Spinal cord (tissue), 9 donors: ENCODE measurements at regions not wholly inside any gene's neighbourhood (a gene's known extent, or its start where the extent isn't known, plus 50 kb on each side); places are given as distances from the start of the nearest gene placed in this dataset.
A peak's percentile ranks its signal among the peaks of the same experiment; 100 is the strongest.
"Not testable (repeated sequence)": the region's sequence is repeated elsewhere in the genome, so short reads cannot be mapped to it uniquely, and the experiment has no call there.

ENCODE experiments used
- DNase-seq, 6 donors: peaks; one replicate each; pipeline versions ENCODE4 v3.0.0 to v3.0.0-alpha.2; 2013 to 2015; ENCODE audit warnings: low spot score in 6 of 6, low read depth in 4 of 6
- H3K27ac ChIP-seq: one replicate; pipeline ENCODE4 v1.5.1; 2013; ENCODE audit warnings: low read depth, low read length, control low read depth
- H3K27me3 ChIP-seq: one replicate; pipeline ENCODE4 v1.6.1; 2013; ENCODE audit warnings: low read length; ENCODE audit not compliant: control insufficient read depth, insufficient read depth
- H3K36me3 ChIP-seq: one replicate; pipeline ENCODE4 v1.6.1; 2013; ENCODE audit warnings: low read length; ENCODE audit not compliant: control insufficient read depth, insufficient read depth
- H3K4me1 ChIP-seq: one replicate; pipeline ENCODE4 v1.6.1; 2013; ENCODE audit warnings: low read length; ENCODE audit not compliant: control insufficient read depth, insufficient read depth
- H3K4me3 ChIP-seq: one replicate; pipeline ENCODE4 v1.5.1; 2013; ENCODE audit warnings: low read depth, low read length, control low read depth
- H3K9me3 ChIP-seq: one replicate; pipeline ENCODE4 v1.6.1; 2013; ENCODE audit warnings: low read length; ENCODE audit not compliant: control insufficient read depth, insufficient read depth
- WGBS: methylation state at CpG from one replicate; pipeline ENCODE4 v1.1.5; 2013; ENCODE audit warnings: missing lambda C conversion rate; ENCODE audit not compliant: insufficient coverage; 5-methylcytosine and 5-hydroxymethylcytosine counted together
- donor health status: healthy.

DNA sequence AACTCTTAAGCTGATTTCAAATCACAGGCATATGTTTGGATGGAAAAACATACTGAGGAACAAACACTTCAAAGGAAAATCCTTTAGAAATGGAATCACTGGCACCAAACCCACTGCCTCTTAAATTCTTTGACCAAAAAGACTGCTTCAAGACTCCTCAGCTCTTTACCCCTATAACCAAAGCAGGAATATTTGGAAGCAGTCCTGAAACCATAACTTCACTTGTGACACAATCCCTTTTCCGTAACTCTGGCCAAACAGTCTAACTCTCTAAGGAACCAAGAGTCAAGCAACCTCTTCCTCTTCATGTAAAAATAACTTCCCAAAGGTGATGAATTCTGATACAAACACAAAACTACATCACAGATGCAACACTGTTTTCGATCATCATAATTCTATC, 104.3 kb downstream of the MTERF1 start:
- Histone ChIP-seq H3K4me3 (no peak overlapping the region), H3K27me3 (no peaks in the 10 kb centered on the region), H3K27ac (no peak overlapping the region), H3K4me1 (no peaks in the 10 kb centered on the region), H3K9me3 (no peaks in the 10 kb centered on the region), H3K36me3 (no peaks in the 10 kb centered on the region)
- no peak for DNase-seq
- 62% methylated on average over 1 of the region's 2 CpGs for WGBS

DNA sequence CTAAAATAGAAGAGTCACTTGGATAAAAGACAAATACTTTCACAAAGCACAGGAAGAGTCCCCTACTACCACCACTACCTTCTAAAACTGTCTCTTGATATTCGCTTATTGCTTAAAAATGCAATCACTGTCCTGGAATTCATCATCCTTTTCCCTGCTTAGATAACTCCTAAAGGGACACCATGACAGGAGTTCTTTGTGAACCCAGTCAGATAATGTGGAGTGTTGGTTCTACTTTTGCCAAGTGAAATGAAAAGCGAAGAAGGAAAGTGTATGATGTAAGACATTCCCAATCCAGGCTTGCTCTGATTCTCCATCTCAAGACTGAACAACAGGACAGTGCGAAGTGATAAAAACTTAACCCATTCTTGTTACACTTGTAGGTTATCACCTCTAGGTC, 103.0 kb downstream of the MTERF1 start:
- Histone ChIP-seq H3K4me1 (no peaks in the 10 kb centered on the region), H3K36me3 (no peaks in the 10 kb centered on the region), H3K9me3 (no peaks in the 10 kb centered on the region), H3K27me3 (no peaks in the 10 kb centered on the region), H3K27ac (no peak overlapping the region), H3K4me3 (no peak overlapping the region)
- no CpG with 5 or more reads among the region's 3 CpGs for WGBS
- DNase-seq = no peak

DNA sequence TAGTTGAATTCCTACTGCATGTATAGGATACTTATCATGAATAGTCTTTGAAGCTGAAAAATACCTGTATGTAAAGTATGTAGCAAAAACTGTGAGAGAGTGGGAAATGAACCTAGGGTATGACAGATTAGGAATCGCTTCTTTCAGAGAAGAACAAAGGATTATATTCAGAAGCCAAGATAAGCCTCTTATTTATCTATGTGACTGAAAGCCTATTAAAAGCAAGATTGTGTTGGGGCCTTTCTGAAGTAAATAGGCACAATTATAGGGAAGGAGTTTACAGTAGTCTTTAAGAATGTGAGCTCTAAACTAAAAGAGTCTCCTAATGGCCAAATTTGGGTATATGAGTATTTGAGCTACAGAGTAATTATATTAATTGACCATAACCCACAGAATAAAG, 102.1 kb downstream of the MTERF1 start:
- no peak for DNase-seq
- WGBS = no CpG with 5 or more reads among the region's 1 CpG

DNA sequence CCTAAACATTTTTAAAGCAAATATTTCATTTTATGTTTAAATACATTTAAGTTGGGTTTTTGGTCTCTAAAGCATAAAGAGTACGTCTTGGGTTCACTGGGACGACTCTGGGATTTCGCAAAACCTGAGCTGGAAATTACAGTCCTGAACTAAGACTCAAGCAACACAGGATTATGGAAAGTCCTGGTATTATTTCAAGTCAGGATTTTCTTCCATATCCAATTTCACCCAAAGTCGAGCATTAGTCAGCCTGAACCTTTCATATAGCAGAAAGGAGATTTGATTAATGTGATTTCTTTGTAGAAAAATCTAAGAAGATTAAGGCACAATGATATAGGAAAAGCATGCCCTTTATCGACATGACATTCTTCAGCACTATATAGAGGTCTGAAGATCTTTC, 100.0 kb downstream of the MTERF1 start:
- no peak for DNase-seq
- WGBS = no CpG with 5 or more reads among the region's 5 CpGs
- no peaks in the 10 kb centered on the region for H3K27me3 ChIP-seq
- no peak overlapping the region for H3K27ac ChIP-seq
- H3K4me3 ChIP-seq = no peak overlapping the region
- no peaks in the 10 kb centered on the region for H3K4me1 ChIP-seq
- no peaks in the 10 kb centered on the region for H3K9me3 ChIP-seq
- no peaks in the 10 kb centered on the region for H3K36me3 ChIP-seq

More for the DNA sequence above, 102.1 kb downstream of the MTERF1 start:
- H3K27me3 ChIP-seq = no peaks in the 10 kb centered on the region
- H3K36me3 ChIP-seq = no peaks in the 10 kb centered on the region
- no peak overlapping the region for H3K27ac ChIP-seq
- H3K9me3 ChIP-seq = no peaks in the 10 kb centered on the region
- no peaks in the 10 kb centered on the region for H3K4me1 ChIP-seq
- no peak overlapping the region for H3K4me3 ChIP-seq

DNA sequence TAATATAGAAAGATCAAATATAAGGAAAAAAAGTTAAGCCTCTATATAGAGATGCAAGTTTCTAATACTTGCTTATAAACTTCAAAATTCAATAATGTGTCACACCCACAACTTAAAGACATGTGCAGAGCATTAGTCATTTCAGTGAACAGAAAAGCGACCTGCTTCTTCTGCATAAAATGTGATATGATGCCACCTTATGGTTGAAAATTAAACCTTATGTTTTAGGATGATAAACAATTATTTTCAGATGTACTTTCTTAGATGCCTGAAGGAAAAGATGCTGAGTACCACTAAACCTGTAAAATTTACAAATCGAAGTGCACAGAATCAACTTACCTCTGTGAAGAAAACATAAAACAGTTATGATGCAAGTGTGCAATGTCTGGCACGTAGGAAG, 96.0 kb downstream of the MTERF1 start:
- no peaks in the 10 kb centered on the region for H3K36me3 ChIP-seq
- H3K4me1 ChIP-seq = no peaks in the 10 kb centered on the region

DNA sequence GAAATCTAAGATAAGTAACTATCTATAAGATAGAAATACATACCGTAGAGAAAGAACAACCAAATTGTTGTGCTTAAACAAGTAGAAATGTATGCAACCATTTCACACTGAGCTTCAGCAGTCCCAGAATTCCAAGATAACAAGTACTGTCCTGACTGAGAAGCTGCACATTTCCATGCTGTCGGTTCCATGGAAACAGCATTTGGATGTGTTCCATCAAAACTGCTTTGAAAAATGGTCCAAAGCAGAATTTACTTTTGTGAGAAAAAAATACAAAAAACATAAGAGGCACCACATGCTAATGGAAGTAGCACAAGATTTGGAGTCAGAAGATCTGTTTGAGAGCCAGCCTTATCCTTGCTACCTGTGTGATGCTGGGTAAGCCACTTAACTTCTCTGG, 92.6 kb downstream of the MTERF1 start:
- H3K4me1 ChIP-seq = no peaks in the 10 kb centered on the region
- peak in 1 of 6 donors; percentile 89 for DNase-seq
- H3K36me3 ChIP-seq = no peaks in the 10 kb centered on the region
- WGBS = no CpG with 5 or more reads among the region's 2 CpGs
- no peak overlapping the region for H3K4me3 ChIP-seq
- H3K27me3 ChIP-seq = no peaks in the 10 kb centered on the region
- H3K9me3 ChIP-seq = no peaks in the 10 kb centered on the region
- H3K27ac ChIP-seq = no peak overlapping the region

More for the DNA sequence above, 96.0 kb downstream of the MTERF1 start:
- no CpG with 5 or more reads among the region's 3 CpGs for WGBS
- Histone ChIP-seq H3K27ac (no peak overlapping the region), H3K4me3 (no peak overlapping the region), H3K27me3 (no peaks in the 10 kb centered on the region), H3K9me3 (no peaks in the 10 kb centered on the region)
- peak in 3 of 6 donors; percentile 17 to 81 (median 64) for DNase-seq

DNA sequence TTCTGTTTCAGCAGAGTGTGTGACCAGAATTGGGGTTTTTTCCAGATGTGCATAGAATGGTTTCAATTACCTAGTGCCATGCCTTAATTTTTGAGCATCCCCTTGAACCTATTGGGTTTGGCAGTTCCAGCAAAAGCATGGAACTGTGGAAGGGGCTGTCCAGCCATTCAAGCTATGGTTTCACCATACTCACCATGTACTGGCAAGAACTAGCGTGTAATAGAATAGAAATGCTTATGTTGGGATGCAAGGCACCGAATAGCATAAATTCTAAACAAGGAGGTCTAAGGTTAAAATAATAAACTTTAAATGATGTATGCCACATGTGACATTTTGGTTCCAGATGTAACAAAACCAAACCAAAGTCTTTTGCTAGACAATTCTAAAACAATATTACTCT, 91.4 kb downstream of the MTERF1 start:
- H3K4me1 ChIP-seq = no peaks in the 10 kb centered on the region
- H3K27ac ChIP-seq = no peak overlapping the region
- H3K4me3 ChIP-seq = no peak overlapping the region
- H3K27me3 ChIP-seq = no peaks in the 10 kb centered on the region
- H3K9me3 ChIP-seq = no peaks in the 10 kb centered on the region
- DNase-seq = no peak
- no CpG with 5 or more reads among the region's 2 CpGs for WGBS
- no peaks in the 10 kb centered on the region for H3K36me3 ChIP-seq

DNA sequence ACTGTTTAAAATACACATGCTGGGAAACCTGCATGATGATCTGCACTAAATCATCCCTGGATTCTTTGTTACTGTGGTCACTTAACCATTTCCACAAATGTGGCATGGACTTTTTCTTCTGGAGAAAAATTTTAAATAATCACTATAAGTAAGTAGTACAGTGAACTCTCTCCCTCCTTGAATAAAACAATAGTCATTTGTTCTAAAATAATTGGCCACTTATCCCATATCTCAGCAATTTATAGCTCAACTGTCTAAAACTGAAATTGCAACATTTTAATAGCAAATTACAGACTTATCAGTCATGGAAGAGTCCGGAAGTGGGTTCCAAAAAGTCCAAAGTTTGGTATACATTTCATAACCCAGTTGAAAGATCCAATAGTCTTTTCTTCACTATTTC, 90.9 kb downstream of the MTERF1 start:
- WGBS = no CpG with 5 or more reads among the region's 1 CpG
- Histone ChIP-seq H3K36me3 (no peaks in the 10 kb centered on the region), H3K27me3 (no peaks in the 10 kb centered on the region), H3K4me1 (no peaks in the 10 kb centered on the region), H3K4me3 (no peak overlapping the region), H3K9me3 (no peaks in the 10 kb centered on the region), H3K27ac (no peak overlapping the region)
- no peak for DNase-seq

DNA sequence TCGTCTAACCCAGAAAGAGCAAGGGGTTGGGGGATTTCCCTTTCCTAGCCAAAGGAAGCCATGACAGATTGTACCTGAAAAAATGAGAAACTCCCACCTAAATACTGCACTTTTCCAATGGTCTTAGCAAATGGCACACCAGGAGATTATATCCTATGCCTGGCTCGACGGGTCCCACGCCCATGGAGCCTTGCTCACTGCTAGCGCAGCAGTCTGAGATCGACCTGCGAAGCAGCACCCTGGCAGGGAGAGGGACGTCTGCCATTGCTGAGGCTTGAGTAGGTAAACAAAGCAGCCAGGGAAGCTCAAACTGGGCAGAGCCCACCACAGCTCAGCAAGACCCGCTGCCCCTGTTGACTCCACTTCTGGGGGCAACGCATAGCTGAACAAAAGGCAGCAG, 89.9 kb downstream of the MTERF1 start:
- not testable (repeated sequence) for H3K4me1 ChIP-seq, H3K9me3 ChIP-seq, H3K27ac ChIP-seq, H3K27me3 ChIP-seq, H3K4me3 ChIP-seq, H3K36me3 ChIP-seq, DNase-seq
- 95% methylated on average over 10 of the region's 10 CpGs for WGBS

DNA sequence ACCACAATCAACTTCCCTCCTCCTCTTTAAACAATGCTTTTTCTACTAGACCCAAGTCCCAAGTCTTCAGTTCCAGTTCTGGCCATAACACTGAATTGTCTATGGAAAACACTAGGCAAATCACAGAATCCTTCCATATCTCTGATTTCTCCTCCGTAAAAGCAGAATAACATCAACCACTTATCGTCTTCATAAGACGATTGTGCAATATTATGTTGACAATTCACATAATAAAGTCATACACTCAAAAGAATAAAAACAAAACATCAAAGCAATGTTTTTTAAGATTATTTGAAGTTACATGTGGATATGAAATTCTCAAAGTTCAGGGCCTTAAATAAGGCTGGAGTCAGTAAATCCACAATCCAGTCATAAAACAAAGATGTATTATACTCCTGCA, 84.4 kb downstream of the MTERF1 start:
- Histone ChIP-seq H3K27me3 (no peaks in the 10 kb centered on the region), H3K36me3 (peaks cover 3% of the 10 kb centered on the region), H3K4me1 (no peaks in the 10 kb centered on the region), H3K9me3 (no peaks in the 10 kb centered on the region), H3K4me3 (no peak overlapping the region), H3K27ac (no peak overlapping the region)
- no CpG with 5 or more reads among the region's 3 CpGs for WGBS
- no peak for DNase-seq
